ENCODE measurements at regions not wholly inside any gene's neighbourhood (a gene's known extent, or its start where the extent isn't known, plus 50 kb on each side); places are given as distances from the start of the nearest gene placed in this dataset.

DNA sequence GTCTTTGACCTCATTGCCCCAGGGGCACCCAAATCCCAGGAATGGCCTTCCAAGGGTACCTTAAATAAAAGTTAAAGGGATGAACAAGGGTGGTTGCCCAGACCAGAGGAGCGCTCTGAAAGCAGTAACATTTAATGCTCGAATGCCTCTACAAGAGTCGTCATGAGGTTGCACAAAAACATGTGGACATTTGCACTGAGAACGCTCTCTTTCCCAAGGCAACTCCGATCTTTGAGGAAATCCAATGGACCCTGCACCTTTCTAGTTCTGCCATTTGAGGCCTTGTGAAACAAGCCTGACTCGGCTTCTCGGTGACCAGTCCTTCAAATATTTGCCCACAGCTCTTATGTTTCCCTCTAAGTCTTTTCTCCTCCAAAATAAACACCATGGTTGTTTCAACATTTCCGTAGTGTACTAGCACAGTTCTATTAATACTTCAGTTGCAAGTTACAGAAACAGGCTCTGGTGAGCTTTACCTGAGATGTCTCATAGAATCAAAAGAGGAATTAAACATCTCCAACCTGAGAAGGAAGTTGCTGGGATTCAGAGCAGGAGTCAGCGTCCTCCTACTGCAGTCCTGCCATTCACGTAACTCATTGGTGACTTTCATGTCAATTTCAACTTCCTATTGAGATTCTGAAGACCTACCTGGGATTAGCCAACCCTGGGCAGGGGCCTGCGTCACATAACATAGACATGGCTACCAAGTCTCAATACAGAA is 168.8 kb upstream of the RAI14 start:
- TF ChIP-seq, protein P1, sequence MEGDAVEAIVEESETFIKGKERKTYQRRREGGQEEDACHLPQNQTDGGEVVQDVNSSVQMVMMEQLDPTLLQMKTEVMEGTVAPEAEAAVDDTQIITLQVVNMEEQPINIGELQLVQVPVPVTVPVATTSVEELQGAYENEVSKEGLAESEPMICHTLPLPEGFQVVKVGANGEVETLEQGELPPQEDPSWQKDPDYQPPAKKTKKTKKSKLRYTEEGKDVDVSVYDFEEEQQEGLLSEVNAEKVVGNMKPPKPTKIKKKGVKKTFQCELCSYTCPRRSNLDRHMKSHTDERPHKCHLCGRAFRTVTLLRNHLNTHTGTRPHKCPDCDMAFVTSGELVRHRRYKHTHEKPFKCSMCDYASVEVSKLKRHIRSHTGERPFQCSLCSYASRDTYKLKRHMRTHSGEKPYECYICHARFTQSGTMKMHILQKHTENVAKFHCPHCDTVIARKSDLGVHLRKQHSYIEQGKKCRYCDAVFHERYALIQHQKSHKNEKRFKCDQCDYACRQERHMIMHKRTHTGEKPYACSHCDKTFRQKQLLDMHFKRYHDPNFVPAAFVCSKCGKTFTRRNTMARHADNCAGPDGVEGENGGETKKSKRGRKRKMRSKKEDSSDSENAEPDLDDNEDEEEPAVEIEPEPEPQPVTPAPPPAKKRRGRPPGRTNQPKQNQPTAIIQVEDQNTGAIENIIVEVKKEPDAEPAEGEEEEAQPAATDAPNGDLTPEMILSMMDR (IDR thresholded peaks at IDR 0.05; ENCODE audit: insufficient read depth, low read length): no peak
- TF ChIP-seq POLR2AphosphoS5 (IDR thresholded peaks at IDR 0.05; ENCODE audit: low read depth) (no peak), SPI1 (IDR thresholded peaks at IDR 0.05; ENCODE audit: borderline replicate concordance, low read depth) (no peak)
- TF ChIP-seq, protein P2, sequence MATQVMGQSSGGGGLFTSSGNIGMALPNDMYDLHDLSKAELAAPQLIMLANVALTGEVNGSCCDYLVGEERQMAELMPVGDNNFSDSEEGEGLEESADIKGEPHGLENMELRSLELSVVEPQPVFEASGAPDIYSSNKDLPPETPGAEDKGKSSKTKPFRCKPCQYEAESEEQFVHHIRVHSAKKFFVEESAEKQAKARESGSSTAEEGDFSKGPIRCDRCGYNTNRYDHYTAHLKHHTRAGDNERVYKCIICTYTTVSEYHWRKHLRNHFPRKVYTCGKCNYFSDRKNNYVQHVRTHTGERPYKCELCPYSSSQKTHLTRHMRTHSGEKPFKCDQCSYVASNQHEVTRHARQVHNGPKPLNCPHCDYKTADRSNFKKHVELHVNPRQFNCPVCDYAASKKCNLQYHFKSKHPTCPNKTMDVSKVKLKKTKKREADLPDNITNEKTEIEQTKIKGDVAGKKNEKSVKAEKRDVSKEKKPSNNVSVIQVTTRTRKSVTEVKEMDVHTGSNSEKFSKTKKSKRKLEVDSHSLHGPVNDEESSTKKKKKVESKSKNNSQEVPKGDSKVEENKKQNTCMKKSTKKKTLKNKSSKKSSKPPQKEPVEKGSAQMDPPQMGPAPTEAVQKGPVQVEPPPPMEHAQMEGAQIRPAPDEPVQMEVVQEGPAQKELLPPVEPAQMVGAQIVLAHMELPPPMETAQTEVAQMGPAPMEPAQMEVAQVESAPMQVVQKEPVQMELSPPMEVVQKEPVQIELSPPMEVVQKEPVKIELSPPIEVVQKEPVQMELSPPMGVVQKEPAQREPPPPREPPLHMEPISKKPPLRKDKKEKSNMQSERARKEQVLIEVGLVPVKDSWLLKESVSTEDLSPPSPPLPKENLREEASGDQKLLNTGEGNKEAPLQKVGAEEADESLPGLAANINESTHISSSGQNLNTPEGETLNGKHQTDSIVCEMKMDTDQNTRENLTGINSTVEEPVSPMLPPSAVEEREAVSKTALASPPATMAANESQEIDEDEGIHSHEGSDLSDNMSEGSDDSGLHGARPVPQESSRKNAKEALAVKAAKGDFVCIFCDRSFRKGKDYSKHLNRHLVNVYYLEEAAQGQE (IDR thresholded peaks at IDR 0.05; ENCODE audit: insufficient replicate concordance, low read depth): no peak

All from HL-60 (cell line).